ENCODE measurements at regions not wholly inside any gene's neighbourhood (a gene's known extent, or its start where the extent isn't known, plus 50 kb on each side); places are given as distances from the start of the nearest gene placed in this dataset.

DNA sequence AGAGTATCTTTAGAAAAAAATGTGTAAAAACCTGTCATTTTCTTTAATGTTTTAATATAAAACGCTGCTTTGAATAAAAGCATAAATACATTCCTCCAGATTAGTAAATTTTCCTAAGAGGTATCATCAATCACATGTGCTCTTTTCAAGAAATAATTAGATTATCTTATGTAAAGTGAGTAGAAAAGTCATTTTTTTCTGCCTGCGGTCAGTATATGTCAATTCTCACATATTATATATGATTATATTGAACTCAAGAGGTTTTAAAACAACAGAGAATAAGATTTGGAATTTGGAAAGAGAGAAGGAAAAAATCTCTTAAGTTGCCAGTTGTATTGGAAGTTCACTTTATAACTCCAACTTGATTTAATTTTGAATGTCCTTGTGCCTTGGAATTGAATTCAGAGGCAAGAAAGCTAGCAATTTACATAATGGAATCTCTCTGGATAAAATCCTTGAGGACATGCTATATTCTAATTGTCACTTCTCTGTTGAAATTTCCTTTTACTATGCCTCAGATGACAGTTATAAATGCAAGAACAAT is 740.1 kb upstream of the SPRY2 start:
- TF ChIP-seq POLR2A (IDR thresholded peaks at IDR 0.05), result no peak
- TF ChIP-seq, protein P1, sequence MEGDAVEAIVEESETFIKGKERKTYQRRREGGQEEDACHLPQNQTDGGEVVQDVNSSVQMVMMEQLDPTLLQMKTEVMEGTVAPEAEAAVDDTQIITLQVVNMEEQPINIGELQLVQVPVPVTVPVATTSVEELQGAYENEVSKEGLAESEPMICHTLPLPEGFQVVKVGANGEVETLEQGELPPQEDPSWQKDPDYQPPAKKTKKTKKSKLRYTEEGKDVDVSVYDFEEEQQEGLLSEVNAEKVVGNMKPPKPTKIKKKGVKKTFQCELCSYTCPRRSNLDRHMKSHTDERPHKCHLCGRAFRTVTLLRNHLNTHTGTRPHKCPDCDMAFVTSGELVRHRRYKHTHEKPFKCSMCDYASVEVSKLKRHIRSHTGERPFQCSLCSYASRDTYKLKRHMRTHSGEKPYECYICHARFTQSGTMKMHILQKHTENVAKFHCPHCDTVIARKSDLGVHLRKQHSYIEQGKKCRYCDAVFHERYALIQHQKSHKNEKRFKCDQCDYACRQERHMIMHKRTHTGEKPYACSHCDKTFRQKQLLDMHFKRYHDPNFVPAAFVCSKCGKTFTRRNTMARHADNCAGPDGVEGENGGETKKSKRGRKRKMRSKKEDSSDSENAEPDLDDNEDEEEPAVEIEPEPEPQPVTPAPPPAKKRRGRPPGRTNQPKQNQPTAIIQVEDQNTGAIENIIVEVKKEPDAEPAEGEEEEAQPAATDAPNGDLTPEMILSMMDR (IDR thresholded peaks at IDR 0.05), result no peak
